CD4-positive, alpha-beta T cell (primary cell): ENCODE measurements at regions not wholly inside any gene's neighbourhood (a gene's known extent, or its start where the extent isn't known, plus 50 kb on each side); places are given as distances from the start of the nearest gene placed in this dataset. TPM values are rescaled to one million over a fixed set of nuclear protein-coding genes. Genes with fewer than 3 reads are reported as not detected.

Experiments
- ATAC-seq: fragments of 200-7000 bp; cut with Tn5 transposase; one replicate; pipeline ENCODE4 v1.10.0; 2022; ENCODE audit warnings: mild to moderate bottlenecking; ENCODE audit not compliant: poor library complexity
- CTCF ChIA-PET: fragments of 350-600 bp; sonication (Branson Sonifier 250); formaldehyde crosslinking; loops from one replicate; lab custom pipeline; 2021; ENCODE audit warnings: antibody characterized with exemption, inconsistent platforms; lab: Charles Lee
- POLR2A ChIA-PET: fragments of 350-600 bp; sonication (Branson Sonifier 250); formaldehyde crosslinking; loops from one replicate; lab custom pipeline; 2021; ENCODE audit warnings: antibody characterized with exemption, inconsistent platforms; lab: Charles Lee
- DNase-seq, 14 experiments: peaks; one replicate each; pipeline ENCODE4 v3.0.0-alpha.2; 2013 to 2020; ENCODE audit warnings: mixed read lengths in 2 of 14
- H3K27ac ChIP-seq, 2 donors: one replicate each; pipeline versions ENCODE4 v1.5.1 to v1.7.0; 2013; ENCODE audit warnings: low read length in 2 of 2, low read depth in 1 of 2, mild to moderate bottlenecking in 1 of 2
- H3K27me3 ChIP-seq, 2 experiments: 1 replicate in 1 of 2; 2 replicates in 1 of 2; pipeline versions ENCODE4 v1.6.1 to v1.7.0; 2013; ENCODE audit warnings: low read length in 2 of 2, control low read depth in 1 of 2, mild to moderate bottlenecking in 1 of 2, moderate library complexity in 1 of 2; ENCODE audit not compliant: insufficient read depth in 2 of 2, control insufficient read depth in 1 of 2
- H3K36me3 ChIP-seq: one replicate; pipeline ENCODE4 v1.6.1; 2013; ENCODE audit warnings: low read length, control low read depth; ENCODE audit not compliant: insufficient read depth
- H3K4me1 ChIP-seq: one replicate; pipeline ENCODE4 v1.6.1; 2013; ENCODE audit warnings: low read length, control low read depth; ENCODE audit not compliant: insufficient read depth
- H3K4me3 ChIP-seq: one replicate; pipeline ENCODE4 v1.5.1; 2013; ENCODE audit warnings: mild to moderate bottlenecking, low read length, moderate library complexity
- H3K9me3 ChIP-seq, 2 experiments: 1 replicate in 1 of 2; 2 replicates in 1 of 2; pipeline versions ENCODE4 v1.6.1 to v1.7.0; 2013; ENCODE audit warnings: low read length in 2 of 2, mild to moderate bottlenecking in 2 of 2, control low read depth in 1 of 2, moderate library complexity in 1 of 2; ENCODE audit not compliant: control insufficient read depth in 1 of 2, insufficient read depth in 1 of 2
- H3K27ac Mint-ChIP-seq: one replicate; pipeline ENCODE4 v1.8.0; 2020; ENCODE audit warnings: mixed read lengths
- H3K27me3 Mint-ChIP-seq: one replicate; pipeline ENCODE4 v1.8.0; 2021; ENCODE audit warnings: mixed read lengths
- H3K36me3 Mint-ChIP-seq: one replicate; pipeline ENCODE4 v1.8.0; 2021; ENCODE audit warnings: low read depth, mixed read lengths
- H3K4me1 Mint-ChIP-seq: one replicate; pipeline ENCODE4 v1.8.0; 2021; ENCODE audit warnings: low read depth, mixed read lengths
- H3K4me3 Mint-ChIP-seq: one replicate; pipeline ENCODE4 v1.8.0; 2020; ENCODE audit warnings: mild to moderate bottlenecking, mixed read lengths
- H3K9me3 Mint-ChIP-seq: one replicate; pipeline ENCODE4 v1.8.0; 2020; ENCODE audit warnings: mixed read lengths
- intact Hi-C, 2 experiments: fragments of 100-400 bp; cut with DNase I in 1 of 2; cut with micrococcal nuclease in 1 of 2; formaldehyde crosslinking; loops; one replicate each; pipeline versions ENCODE4 v1.15.1 to v1.9.0; 2023 to 2025; cut with DNase I, micrococcal nuclease
- microRNA-seq: library from miRNA; unstranded; fragments of <30 nt; microRNA quantifications from one replicate; pipeline ENCODE4 v1.2.0, GENCODE V29; 2021; ENCODE audit warnings: borderline microRNAs expressed, borderline replicate concordance
- TF ChIP-seq, protein P1 (sequence below): fragments of 200-600 bp; IDR thresholded peaks from one replicate; pipeline ENCODE4 v1.8.0; 2022; ENCODE audit warnings: antibody characterized with exemption, mild to moderate bottlenecking

DNA sequence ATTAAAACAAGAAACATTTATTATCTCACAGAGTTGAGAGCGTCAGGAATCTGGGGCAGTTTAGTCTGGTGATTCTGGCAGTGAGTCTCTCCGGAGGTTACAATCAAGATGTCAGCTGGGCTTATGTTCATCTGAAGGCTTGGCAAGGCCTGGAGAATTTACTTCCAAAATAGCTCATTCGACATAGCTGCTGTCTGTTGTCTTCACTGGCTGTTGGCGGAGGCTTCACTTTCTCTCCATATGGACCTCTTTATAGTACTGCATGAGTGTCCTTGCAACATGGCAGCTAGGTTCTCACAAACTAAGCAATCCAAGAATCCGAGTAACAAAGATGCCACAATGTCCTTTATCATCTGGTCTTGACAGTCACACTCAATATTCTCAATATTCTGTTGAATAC, 70.2 kb upstream of the ADGRL3 start:
- ATAC-seq: no peak
- Mint-ChIP-seq H3K4me3 (no peak overlapping the region), H3K4me1 (no peaks in the 10 kb centered on the region), H3K27me3 (no peaks in the 10 kb centered on the region), H3K36me3 (no peaks in the 10 kb centered on the region), H3K27ac (no peak overlapping the region), H3K9me3 (peaks cover 11% of the 10 kb centered on the region)
- no peaks in the 10 kb centered on the region for H3K4me1 ChIP-seq
- no peak for DNase-seq
- ChIA-PET CTCF (no interaction called here), POLR2A (no interaction called here)
- H3K4me3 ChIP-seq: no peak overlapping the region
- intact Hi-C loops: no loop called here
- no peaks in the 10 kb centered on the region for H3K36me3 ChIP-seq
- no peak overlapping the region for H3K27ac ChIP-seq
- H3K9me3 ChIP-seq: no peaks in the 10 kb centered on the region
- TF ChIP-seq, protein P1, sequence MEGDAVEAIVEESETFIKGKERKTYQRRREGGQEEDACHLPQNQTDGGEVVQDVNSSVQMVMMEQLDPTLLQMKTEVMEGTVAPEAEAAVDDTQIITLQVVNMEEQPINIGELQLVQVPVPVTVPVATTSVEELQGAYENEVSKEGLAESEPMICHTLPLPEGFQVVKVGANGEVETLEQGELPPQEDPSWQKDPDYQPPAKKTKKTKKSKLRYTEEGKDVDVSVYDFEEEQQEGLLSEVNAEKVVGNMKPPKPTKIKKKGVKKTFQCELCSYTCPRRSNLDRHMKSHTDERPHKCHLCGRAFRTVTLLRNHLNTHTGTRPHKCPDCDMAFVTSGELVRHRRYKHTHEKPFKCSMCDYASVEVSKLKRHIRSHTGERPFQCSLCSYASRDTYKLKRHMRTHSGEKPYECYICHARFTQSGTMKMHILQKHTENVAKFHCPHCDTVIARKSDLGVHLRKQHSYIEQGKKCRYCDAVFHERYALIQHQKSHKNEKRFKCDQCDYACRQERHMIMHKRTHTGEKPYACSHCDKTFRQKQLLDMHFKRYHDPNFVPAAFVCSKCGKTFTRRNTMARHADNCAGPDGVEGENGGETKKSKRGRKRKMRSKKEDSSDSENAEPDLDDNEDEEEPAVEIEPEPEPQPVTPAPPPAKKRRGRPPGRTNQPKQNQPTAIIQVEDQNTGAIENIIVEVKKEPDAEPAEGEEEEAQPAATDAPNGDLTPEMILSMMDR: no peak
- H3K27me3 ChIP-seq: no peaks in the 10 kb centered on the region

DNA sequence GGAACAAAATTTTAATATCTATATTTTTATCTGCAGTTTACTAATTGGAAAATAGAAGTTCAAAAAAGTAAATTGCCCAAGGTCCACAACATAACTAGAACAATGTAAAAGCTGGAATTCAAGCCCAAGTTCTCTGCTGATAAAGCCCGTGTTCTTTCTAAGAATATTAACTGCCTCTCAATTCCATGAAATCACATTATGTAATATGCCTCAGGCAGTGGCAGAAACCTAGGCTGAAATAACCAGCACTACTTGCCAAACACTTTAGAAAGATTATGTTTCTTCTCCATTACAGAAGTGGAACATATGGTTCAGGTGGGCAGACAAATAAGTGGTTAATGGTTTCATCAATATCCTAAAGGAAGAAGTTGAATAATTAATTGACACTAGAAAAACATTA, 56.7 kb upstream of the ADGRL3 start:
- POLR2A ChIA-PET: no interaction called here
- Mint-ChIP-seq H3K27me3 (no peaks in the 10 kb centered on the region), H3K4me1 (no peaks in the 10 kb centered on the region), H3K36me3 (no peaks in the 10 kb centered on the region), H3K9me3 (peaks cover 16% of the 10 kb centered on the region), H3K4me3 (no peak overlapping the region), H3K27ac (no peak overlapping the region)
- DNase-seq (no peak), ATAC-seq (no peak)
- Histone ChIP-seq H3K27ac (no peak overlapping the region), H3K4me3 (no peak overlapping the region), H3K27me3 (no peaks in the 10 kb centered on the region), H3K36me3 (no peaks in the 10 kb centered on the region), H3K4me1 (no peaks in the 10 kb centered on the region), H3K9me3 (no peaks in the 10 kb centered on the region)
- CTCF ChIA-PET: no interaction called here
- TF ChIP-seq, protein P1: no peak
- intact Hi-C loops: no loop called here

- Histone ChIP-seq H3K27ac (no peak overlapping the region), H3K4me1 (no peaks in the 10 kb centered on the region), H3K27me3 (no peaks in the 10 kb centered on the region), H3K36me3 (no peaks in the 10 kb centered on the region), H3K4me3 (no peak overlapping the region), H3K9me3 (no peaks in the 10 kb centered on the region)
- H3K4me1 Mint-ChIP-seq: no peaks in the 10 kb centered on the region
- H3K4me3 Mint-ChIP-seq: no peak overlapping the region
- intact Hi-C loops: no loop called here
- CTCF ChIA-PET: no interaction called here
- no peak for ATAC-seq
- H3K9me3 Mint-ChIP-seq: peaks cover 7% of the 10 kb centered on the region
- POLR2A ChIA-PET: no interaction called here
- H3K27ac Mint-ChIP-seq: no peak overlapping the region
- no peak for DNase-seq
- TF ChIP-seq, protein P1: no peak
- no peaks in the 10 kb centered on the region for H3K27me3 Mint-ChIP-seq
- H3K36me3 Mint-ChIP-seq: no peaks in the 10 kb centered on the region
These were observed 50.8 kb upstream of the ADGRL3 start for GRCh38 chr4:61149278-61149677.

Small RNA genes in the stretch of these regions (microRNA-seq; reads per million reads assigned to microRNA genes)
- gene MIR548AG1: not detected
